ENCODE measurements at regions not wholly inside any gene's neighbourhood (a gene's known extent, or its start where the extent isn't known, plus 50 kb on each side); places are given as distances from the start of the nearest gene placed in this dataset.

DNA sequence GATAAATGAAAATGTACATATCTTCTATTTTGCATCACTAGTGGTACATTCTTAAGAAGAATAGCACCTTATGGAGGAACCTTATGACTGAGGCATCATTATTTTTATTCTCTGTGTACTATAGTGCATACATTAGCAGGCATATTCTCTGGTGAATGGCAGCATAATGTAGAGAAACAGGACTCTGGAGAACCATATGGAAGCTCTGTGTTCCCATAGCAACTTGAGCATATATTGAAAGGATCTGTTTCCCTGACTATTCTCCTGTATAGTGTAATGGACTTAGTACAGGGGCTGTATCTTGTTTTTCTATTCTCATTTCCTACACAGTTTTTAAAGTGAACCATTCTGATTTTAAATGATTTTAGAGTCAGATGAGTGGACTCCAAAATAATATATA lies 128.4 kb upstream of the SMIM30 start (continued):
- TF ChIP-seq RORB (CRISPR knock-in tag; IDR thresholded peaks at IDR 0.05) (no peak), SMAD3 (CRISPR knock-in tag; IDR thresholded peaks at IDR 0.05; ENCODE audit: borderline replicate concordance) (no peak), NR3C1 (CRISPR knock-in tag; conservative IDR thresholded peaks at IDR 0.05; ENCODE audit: low read depth) (no peak)
- TF ChIP-seq, protein P1, sequence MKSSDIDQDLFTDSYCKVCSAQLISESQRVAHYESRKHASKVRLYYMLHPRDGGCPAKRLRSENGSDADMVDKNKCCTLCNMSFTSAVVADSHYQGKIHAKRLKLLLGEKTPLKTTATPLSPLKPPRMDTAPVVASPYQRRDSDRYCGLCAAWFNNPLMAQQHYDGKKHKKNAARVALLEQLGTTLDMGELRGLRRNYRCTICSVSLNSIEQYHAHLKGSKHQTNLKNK (CRISPR knock-in tag; IDR thresholded peaks at IDR 0.05): no peak

DNA sequence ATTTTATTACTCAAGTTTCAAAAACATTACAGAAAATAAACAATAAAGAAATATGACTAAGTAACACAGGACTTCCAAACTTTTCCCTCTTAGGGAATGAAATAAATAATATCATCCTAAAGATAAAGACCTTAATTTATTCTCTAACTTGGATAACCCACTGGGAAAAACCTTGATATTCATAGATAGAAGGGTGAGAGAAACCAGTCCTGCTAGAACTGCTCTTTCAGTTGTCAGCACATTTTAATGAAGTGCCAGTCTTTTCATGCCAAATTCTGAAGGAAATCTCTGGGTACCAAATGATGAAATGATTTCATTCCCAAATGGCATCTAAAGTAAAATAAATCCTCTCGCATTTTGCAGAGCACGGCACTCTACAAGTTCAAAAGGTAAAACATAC lies 114.5 kb upstream of the SMIM30 start:
- ChIA-PET POLR2A (no interaction called here), CTCF (no interaction called here)
- Mint-ChIP-seq H3K4me3 (no peak overlapping the region), H3K4me1 (no peaks in the 10 kb centered on the region), H3K36me3 (no peaks in the 10 kb centered on the region), H3K9me3 (peaks cover 3% of the 10 kb centered on the region), H3K27me3 (ENCODE audit: low read depth) (no peaks in the 10 kb centered on the region), H3K27ac (no peak overlapping the region)
- DNase-seq (ENCODE audit: low spot score) (no peak), ATAC-seq (no peak)
- TF ChIP-seq ZNF317 (CRISPR knock-in tag; IDR thresholded peaks at IDR 0.05; ENCODE audit: borderline replicate concordance, low read depth) (no peak), SMAD4 (CRISPR knock-in tag; IDR thresholded peaks at IDR 0.05) (no peak), MYBL2 (CRISPR knock-in tag; IDR thresholded peaks at IDR 0.05) (no peak), ZNF138 (CRISPR knock-in tag; conservative IDR thresholded peaks at IDR 0.05) (no peak), TEAD4 (CRISPR knock-in tag; IDR thresholded peaks at IDR 0.05) (no peak)
- TF ChIP-seq, protein P2, sequence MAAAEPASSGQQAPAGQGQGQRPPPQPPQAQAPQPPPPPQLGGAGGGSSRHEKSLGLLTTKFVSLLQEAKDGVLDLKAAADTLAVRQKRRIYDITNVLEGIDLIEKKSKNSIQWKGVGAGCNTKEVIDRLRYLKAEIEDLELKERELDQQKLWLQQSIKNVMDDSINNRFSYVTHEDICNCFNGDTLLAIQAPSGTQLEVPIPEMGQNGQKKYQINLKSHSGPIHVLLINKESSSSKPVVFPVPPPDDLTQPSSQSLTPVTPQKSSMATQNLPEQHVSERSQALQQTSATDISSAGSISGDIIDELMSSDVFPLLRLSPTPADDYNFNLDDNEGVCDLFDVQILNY (CRISPR knock-in tag; IDR thresholded peaks at IDR 0.05): no peak
- TF ChIP-seq, protein P3, sequence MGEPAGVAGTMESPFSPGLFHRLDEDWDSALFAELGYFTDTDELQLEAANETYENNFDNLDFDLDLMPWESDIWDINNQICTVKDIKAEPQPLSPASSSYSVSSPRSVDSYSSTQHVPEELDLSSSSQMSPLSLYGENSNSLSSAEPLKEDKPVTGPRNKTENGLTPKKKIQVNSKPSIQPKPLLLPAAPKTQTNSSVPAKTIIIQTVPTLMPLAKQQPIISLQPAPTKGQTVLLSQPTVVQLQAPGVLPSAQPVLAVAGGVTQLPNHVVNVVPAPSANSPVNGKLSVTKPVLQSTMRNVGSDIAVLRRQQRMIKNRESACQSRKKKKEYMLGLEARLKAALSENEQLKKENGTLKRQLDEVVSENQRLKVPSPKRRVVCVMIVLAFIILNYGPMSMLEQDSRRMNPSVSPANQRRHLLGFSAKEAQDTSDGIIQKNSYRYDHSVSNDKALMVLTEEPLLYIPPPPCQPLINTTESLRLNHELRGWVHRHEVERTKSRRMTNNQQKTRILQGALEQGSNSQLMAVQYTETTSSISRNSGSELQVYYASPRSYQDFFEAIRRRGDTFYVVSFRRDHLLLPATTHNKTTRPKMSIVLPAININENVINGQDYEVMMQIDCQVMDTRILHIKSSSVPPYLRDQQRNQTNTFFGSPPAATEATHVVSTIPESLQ (CRISPR knock-in tag; IDR thresholded peaks at IDR 0.05): no peak

DNA sequence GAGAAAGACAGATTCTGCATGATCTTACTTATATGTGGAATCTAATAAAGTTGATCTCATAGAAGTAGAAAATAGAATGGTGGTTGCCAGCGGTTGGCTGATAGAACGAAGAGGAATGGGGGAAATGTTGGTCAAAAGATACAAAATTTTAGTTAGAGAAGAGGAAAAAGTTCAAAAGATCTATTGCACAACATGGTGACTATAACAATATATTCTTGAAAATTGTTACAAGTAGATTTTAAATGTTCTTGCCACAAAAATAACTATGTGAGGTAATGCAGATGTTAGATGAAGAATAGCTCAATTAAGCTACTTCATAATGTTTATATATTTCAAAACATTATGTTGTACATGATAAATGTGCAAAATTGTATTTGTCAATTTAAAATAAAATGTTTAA lies 112.3 kb upstream of the SMIM30 start:
- DNase-seq (ENCODE audit: low spot score) (no peak), ATAC-seq (no peak)
- no peak overlapping the region for H3K4me3 Mint-ChIP-seq
- H3K27me3 Mint-ChIP-seq (ENCODE audit: low read depth): no peaks in the 10 kb centered on the region
- CTCF ChIA-PET: no interaction called here
- no peaks in the 10 kb centered on the region for H3K36me3 Mint-ChIP-seq
- POLR2A ChIA-PET: no interaction called here
- no peak overlapping the region for H3K27ac Mint-ChIP-seq
- peaks cover 12% of the 10 kb centered on the region for H3K9me3 Mint-ChIP-seq
- no peaks in the 10 kb centered on the region for H3K4me1 Mint-ChIP-seq
- TF ChIP-seq ESRRA (CRISPR knock-in tag; IDR thresholded peaks at IDR 0.05; ENCODE audit: borderline replicate concordance): no peak
- TF ChIP-seq, protein P4, sequence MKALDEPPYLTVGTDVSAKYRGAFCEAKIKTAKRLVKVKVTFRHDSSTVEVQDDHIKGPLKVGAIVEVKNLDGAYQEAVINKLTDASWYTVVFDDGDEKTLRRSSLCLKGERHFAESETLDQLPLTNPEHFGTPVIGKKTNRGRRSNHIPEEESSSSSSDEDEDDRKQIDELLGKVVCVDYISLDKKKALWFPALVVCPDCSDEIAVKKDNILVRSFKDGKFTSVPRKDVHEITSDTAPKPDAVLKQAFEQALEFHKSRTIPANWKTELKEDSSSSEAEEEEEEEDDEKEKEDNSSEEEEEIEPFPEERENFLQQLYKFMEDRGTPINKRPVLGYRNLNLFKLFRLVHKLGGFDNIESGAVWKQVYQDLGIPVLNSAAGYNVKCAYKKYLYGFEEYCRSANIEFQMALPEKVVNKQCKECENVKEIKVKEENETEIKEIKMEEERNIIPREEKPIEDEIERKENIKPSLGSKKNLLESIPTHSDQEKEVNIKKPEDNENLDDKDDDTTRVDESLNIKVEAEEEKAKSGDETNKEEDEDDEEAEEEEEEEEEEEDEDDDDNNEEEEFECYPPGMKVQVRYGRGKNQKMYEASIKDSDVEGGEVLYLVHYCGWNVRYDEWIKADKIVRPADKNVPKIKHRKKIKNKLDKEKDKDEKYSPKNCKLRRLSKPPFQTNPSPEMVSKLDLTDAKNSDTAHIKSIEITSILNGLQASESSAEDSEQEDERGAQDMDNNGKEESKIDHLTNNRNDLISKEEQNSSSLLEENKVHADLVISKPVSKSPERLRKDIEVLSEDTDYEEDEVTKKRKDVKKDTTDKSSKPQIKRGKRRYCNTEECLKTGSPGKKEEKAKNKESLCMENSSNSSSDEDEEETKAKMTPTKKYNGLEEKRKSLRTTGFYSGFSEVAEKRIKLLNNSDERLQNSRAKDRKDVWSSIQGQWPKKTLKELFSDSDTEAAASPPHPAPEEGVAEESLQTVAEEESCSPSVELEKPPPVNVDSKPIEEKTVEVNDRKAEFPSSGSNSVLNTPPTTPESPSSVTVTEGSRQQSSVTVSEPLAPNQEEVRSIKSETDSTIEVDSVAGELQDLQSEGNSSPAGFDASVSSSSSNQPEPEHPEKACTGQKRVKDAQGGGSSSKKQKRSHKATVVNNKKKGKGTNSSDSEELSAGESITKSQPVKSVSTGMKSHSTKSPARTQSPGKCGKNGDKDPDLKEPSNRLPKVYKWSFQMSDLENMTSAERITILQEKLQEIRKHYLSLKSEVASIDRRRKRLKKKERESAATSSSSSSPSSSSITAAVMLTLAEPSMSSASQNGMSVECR (CRISPR knock-in tag; IDR thresholded peaks at IDR 0.05; ENCODE audit: borderline replicate concordance): no peak
- no peak for TF ChIP-seq FOXP1 (CRISPR knock-in tag; IDR thresholded peaks at IDR 0.05; ENCODE audit: borderline replicate concordance)
- TF ChIP-seq ZNF121 (CRISPR knock-in tag; IDR thresholded peaks at IDR 0.05): no peak
- TF ChIP-seq, protein P5, sequence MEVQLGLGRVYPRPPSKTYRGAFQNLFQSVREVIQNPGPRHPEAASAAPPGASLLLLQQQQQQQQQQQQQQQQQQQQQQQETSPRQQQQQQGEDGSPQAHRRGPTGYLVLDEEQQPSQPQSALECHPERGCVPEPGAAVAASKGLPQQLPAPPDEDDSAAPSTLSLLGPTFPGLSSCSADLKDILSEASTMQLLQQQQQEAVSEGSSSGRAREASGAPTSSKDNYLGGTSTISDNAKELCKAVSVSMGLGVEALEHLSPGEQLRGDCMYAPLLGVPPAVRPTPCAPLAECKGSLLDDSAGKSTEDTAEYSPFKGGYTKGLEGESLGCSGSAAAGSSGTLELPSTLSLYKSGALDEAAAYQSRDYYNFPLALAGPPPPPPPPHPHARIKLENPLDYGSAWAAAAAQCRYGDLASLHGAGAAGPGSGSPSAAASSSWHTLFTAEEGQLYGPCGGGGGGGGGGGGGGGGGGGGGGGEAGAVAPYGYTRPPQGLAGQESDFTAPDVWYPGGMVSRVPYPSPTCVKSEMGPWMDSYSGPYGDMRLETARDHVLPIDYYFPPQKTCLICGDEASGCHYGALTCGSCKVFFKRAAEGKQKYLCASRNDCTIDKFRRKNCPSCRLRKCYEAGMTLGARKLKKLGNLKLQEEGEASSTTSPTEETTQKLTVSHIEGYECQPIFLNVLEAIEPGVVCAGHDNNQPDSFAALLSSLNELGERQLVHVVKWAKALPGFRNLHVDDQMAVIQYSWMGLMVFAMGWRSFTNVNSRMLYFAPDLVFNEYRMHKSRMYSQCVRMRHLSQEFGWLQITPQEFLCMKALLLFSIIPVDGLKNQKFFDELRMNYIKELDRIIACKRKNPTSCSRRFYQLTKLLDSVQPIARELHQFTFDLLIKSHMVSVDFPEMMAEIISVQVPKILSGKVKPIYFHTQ (CRISPR knock-in tag; IDR thresholded peaks at IDR 0.05): no peak
- no peak for TF ChIP-seq FOXJ3 (CRISPR knock-in tag; IDR thresholded peaks at IDR 0.05; ENCODE audit: borderline replicate concordance)
- no peak for TF ChIP-seq FOXK1 (CRISPR knock-in tag; IDR thresholded peaks at IDR 0.05)
- TF ChIP-seq, protein P1 (CRISPR knock-in tag; IDR thresholded peaks at IDR 0.05): no peak
- TF ChIP-seq NR2C2 (CRISPR knock-in tag; IDR thresholded peaks at IDR 0.05): no peak
- TF ChIP-seq, protein P6, sequence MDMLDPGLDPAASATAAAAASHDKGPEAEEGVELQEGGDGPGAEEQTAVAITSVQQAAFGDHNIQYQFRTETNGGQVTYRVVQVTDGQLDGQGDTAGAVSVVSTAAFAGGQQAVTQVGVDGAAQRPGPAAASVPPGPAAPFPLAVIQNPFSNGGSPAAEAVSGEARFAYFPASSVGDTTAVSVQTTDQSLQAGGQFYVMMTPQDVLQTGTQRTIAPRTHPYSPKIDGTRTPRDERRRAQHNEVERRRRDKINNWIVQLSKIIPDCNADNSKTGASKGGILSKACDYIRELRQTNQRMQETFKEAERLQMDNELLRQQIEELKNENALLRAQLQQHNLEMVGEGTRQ (CRISPR knock-in tag; IDR thresholded peaks at IDR 0.05): no peak
- no peak for TF ChIP-seq KAT7 (CRISPR knock-in tag; IDR thresholded peaks at IDR 0.05; ENCODE audit: borderline replicate concordance)
- TF ChIP-seq PRRX2 (CRISPR knock-in tag; IDR thresholded peaks at IDR 0.05): no peak
- no peak for TF ChIP-seq GTF2I (CRISPR knock-in tag; conservative IDR thresholded peaks at IDR 0.05)
- TF ChIP-seq ZNF263 (CRISPR knock-in tag; IDR thresholded peaks at IDR 0.05; ENCODE audit: low read depth): no peak

Data from WTC11 (cell line).